ENCODE measurements at regions not wholly inside any gene's neighbourhood (a gene's known extent, or its start where the extent isn't known, plus 50 kb on each side); places are given as distances from the start of the nearest gene placed in this dataset.

GRCh38 chr3:43885908-43886618, 195.3 kb downstream of the ABHD5 start:
- DNase-seq, result no peak
- WGBS (ENCODE audit: low lambda C conversion rate), result 89% methylated on average over 3 of the region's 3 CpGs
- Histone ChIP-seq H3K27ac (ENCODE audit: low read depth in 2 of 2, low read length in 1 of 2) (no peak overlapping the region), H3K4me2 (no peak overlapping the region), H3K79me2 (ENCODE audit: insufficient read depth) (no peaks in the 10 kb centered on the region), H3K36me3 (replicated peaks in 1 of 2; ENCODE audit: control insufficient read depth in 1 of 2, insufficient read depth in 2 of 2, low read length in 1 of 2) (no peaks in the 10 kb centered on the region), H2AFZ (ENCODE audit: low read depth) (no peak overlapping the region), H3K27me3 (ENCODE audit: insufficient read depth) (no peaks in the 10 kb centered on the region), H3F3A (replicated peaks; ENCODE audit: insufficient read depth) (no peaks in the 10 kb centered on the region), H3K9me2 (no peaks in the 10 kb centered on the region), H3K4me3 (ENCODE audit: low read depth in 2 of 2, low read length in 1 of 2) (no peak overlapping the region), H3K9me3 (no peaks in the 10 kb centered on the region), H3K9ac (no peak overlapping the region), H4K20me1 (ENCODE audit: insufficient read depth) (no peaks in the 10 kb centered on the region), H3K4me1 (ENCODE audit: control insufficient read depth in 1 of 2, insufficient read depth in 2 of 2, low read depth in 1 of 2, low read length in 1 of 2) (peaks cover 0 to 38% of the 10 kb centered on the region in 2 experiments; a peak in 1 of 4 replicates)
- POLR2A ChIA-PET, result no interaction called here
- CTCF ChIA-PET, result no interaction called here
- TF ChIP-seq MEF2A (IDR thresholded peaks at IDR 0.05; ENCODE audit: borderline replicate concordance, low read depth) (no peak), CHD2 (IDR thresholded peaks at IDR 0.05; ENCODE audit: low read length, partially characterized antibody) (no peak), MXI1 (IDR thresholded peaks at IDR 0.05; ENCODE audit: low read depth, low read length) (no peak), ELF1 (IDR thresholded peaks at IDR 0.05) (no peak), REST (IDR thresholded peaks at IDR 0.05; ENCODE audit: low read depth, low read length) (no peak), FOSL2 (IDR thresholded peaks at IDR 0.05; ENCODE audit: borderline replicate concordance, low read depth) (no peak), TCF12 (IDR thresholded peaks at IDR 0.05) (no peak), EZH2phosphoT487 (IDR thresholded peaks at IDR 0.05; ENCODE audit: borderline replicate concordance, low read depth) (no peak)

- H3K27ac ChIP-seq (ENCODE audit: low read depth in 2 of 2, low read length in 1 of 2), result no peak overlapping the region
- H3K4me3 ChIP-seq (ENCODE audit: low read depth in 2 of 2, low read length in 1 of 2), result no peak overlapping the region
- H3K4me1 ChIP-seq (ENCODE audit: control insufficient read depth in 1 of 2, insufficient read depth in 2 of 2, low read depth in 1 of 2, low read length in 1 of 2), result no peaks in the 10 kb centered on the region; a peak in 1 of 4 replicates
- H3K9me2 ChIP-seq, result no peaks in the 10 kb centered on the region
- H3K4me2 ChIP-seq, result no peak overlapping the region
- H3K27me3 ChIP-seq (ENCODE audit: insufficient read depth), result no peaks in the 10 kb centered on the region
- H2AFZ ChIP-seq (ENCODE audit: low read depth), result no peak overlapping the region
- no peaks in the 10 kb centered on the region for H4K20me1 ChIP-seq (ENCODE audit: insufficient read depth)
- ChIA-PET CTCF (no interaction called here), POLR2A (no interaction called here)
- DNase-seq, result no peak
- H3K9ac ChIP-seq, result no peak overlapping the region
- H3F3A ChIP-seq (replicated peaks; ENCODE audit: insufficient read depth), result no peaks in the 10 kb centered on the region
- no peaks in the 10 kb centered on the region for H3K9me3 ChIP-seq
- H3K79me2 ChIP-seq (ENCODE audit: insufficient read depth), result no peaks in the 10 kb centered on the region
- no peaks in the 10 kb centered on the region for H3K36me3 ChIP-seq (replicated peaks in 1 of 2; ENCODE audit: control insufficient read depth in 1 of 2, insufficient read depth in 2 of 2, low read length in 1 of 2)
- WGBS (ENCODE audit: low lambda C conversion rate), result 79% methylated on average over 6 of the region's 6 CpGs
- no peak for TF ChIP-seq CHD2 (IDR thresholded peaks at IDR 0.05; ENCODE audit: low read length, partially characterized antibody)
- TF ChIP-seq SIN3A (IDR thresholded peaks at IDR 0.05; ENCODE audit: borderline replicate concordance, low read depth, low read length), result no peak
- no peak for TF ChIP-seq USF2 (IDR thresholded peaks at IDR 0.05; ENCODE audit: borderline replicate concordance, low read depth, low read length)
- TF ChIP-seq MAX (IDR thresholded peaks at IDR 0.05; ENCODE audit: low read depth), result no peak
- TF ChIP-seq MXI1 (IDR thresholded peaks at IDR 0.05; ENCODE audit: low read depth, low read length), result no peak
- no peak for TF ChIP-seq REST (IDR thresholded peaks at IDR 0.05; ENCODE audit: low read depth, low read length)
- no peak for TF ChIP-seq CTCF (IDR thresholded peaks at IDR 0.05)
- TF ChIP-seq USF1 (IDR thresholded peaks at IDR 0.05; ENCODE audit: borderline replicate concordance, low read depth), result no peak
- TF ChIP-seq TEAD4 (IDR thresholded peaks at IDR 0.05; ENCODE audit: borderline replicate concordance, insufficient read depth), result no peak
- no peak for TF ChIP-seq MEF2A (IDR thresholded peaks at IDR 0.05; ENCODE audit: borderline replicate concordance, low read depth)
These were observed 201.3 kb downstream of the ABHD5 start for GRCh38 chr3:43892061-43892460.
